ENCODE measurements at regions not wholly inside any gene's neighbourhood (a gene's known extent, or its start where the extent isn't known, plus 50 kb on each side); places are given as distances from the start of the nearest gene placed in this dataset.

- Histone ChIP-seq H3K4me1 (replicated peaks) (no peaks in the 10 kb centered on the region), H3K4me3 (no peak overlapping the region), H3K9me3 (no peaks in the 10 kb centered on the region), H3K36me3 (no peaks in the 10 kb centered on the region), H3K27ac (no peak overlapping the region), H3K27me3 (replicated peaks; ENCODE audit: insufficient read depth) (no peaks in the 10 kb centered on the region)
- WGBS = 91% methylated on average over 5 of the region's 5 CpGs
- TF ChIP-seq POLR2AphosphoS5 (IDR thresholded peaks at IDR 0.05) (no peak), CTCF (IDR thresholded peaks at IDR 0.05) (no peak)
- no peak for DNase-seq (ENCODE audit: low spot score)
- intact Hi-C loops (cut with DNase I) = loop anchor here (2.0 kb wide), 1 partner anchor 65 kb away; no protein-coding TSS in a partner anchor
Measured at GRCh38 chr5:154136141-154136540, 54.4 kb upstream of the GALNT10 start.

- no peaks in the 10 kb centered on the region for H3K27me3 ChIP-seq (replicated peaks; ENCODE audit: insufficient read depth)
- intact Hi-C loops (cut with DNase I) = no loop called here
- no peaks in the 10 kb centered on the region for H3K9me3 ChIP-seq
- no peaks in the 10 kb centered on the region for H3K36me3 ChIP-seq
- DNase-seq (ENCODE audit: low spot score) = no peak
- WGBS = 43% methylated on average over 4 of the region's 4 CpGs
- no peak for TF ChIP-seq POLR2A (IDR thresholded peaks at IDR 0.05)
- no peak overlapping the region for H3K27ac ChIP-seq
- no peak overlapping the region for H3K4me3 ChIP-seq
- no peaks in the 10 kb centered on the region for H3K4me1 ChIP-seq (replicated peaks)
Measured at GRCh38 chr5:154138701-154139100, 51.8 kb upstream of the GALNT10 start.

GRCh38 chr5:154140381-154140780 lies 50.2 kb upstream of the GALNT10 start:
- Histone ChIP-seq H3K27me3 (replicated peaks; ENCODE audit: insufficient read depth) (no peaks in the 10 kb centered on the region), H3K27ac (no peak overlapping the region), H3K4me3 (no peak overlapping the region), H3K4me1 (replicated peaks) (no peaks in the 10 kb centered on the region), H3K9me3 (no peaks in the 10 kb centered on the region), H3K36me3 (no peaks in the 10 kb centered on the region)
- intact Hi-C loops (cut with DNase I) = no loop called here
- TF ChIP-seq POLR2AphosphoS5 (IDR thresholded peaks at IDR 0.05) (no peak), CTCF (IDR thresholded peaks at IDR 0.05) (no peak), POLR2A (IDR thresholded peaks at IDR 0.05) (no peak)
- DNase-seq (ENCODE audit: low spot score) = no peak

Data from prostate gland (tissue), 2 donors.